Stomach (tissue), 8 donors: ENCODE measurements at regions not wholly inside any gene's neighbourhood (a gene's known extent, or its start where the extent isn't known, plus 50 kb on each side); places are given as distances from the start of the nearest gene placed in this dataset.

Source experiments
- DNase-seq, 2 donors: peaks; one replicate each; pipeline versions ENCODE4 v3.0.0 to v3.0.0-alpha.2; 2013 to 2019
- H3K27ac ChIP-seq, 5 donors: fragments of 200-600 bp in 4 of 5; sonication (generic) in 4 of 5; one replicate each; pipeline ENCODE4 v1.5.1; 2013 to 2019; ENCODE audit warnings: mild to moderate bottlenecking in 1 of 5, moderate library complexity in 1 of 5
- H3K27me3 ChIP-seq, 3 donors: fragments of 200-600 bp; sonication (generic); one replicate each; pipeline ENCODE4 v1.5.1; 2017 to 2019; ENCODE audit warnings: mixed run types in 1 of 3
- H3K36me3 ChIP-seq, 4 donors: fragments of 200-600 bp; sonication (generic); 1 replicate in 3 of 4; 2 replicates in 1 of 4; pipeline ENCODE4 v1.5.1; 2016 to 2019
- H3K4me1 ChIP-seq, 4 donors: fragments of 200-600 bp; sonication (generic); one replicate each; pipeline ENCODE4 v1.5.1; 2016 to 2019
- H3K4me3 ChIP-seq, 4 donors: fragments of 200-600 bp; sonication (generic) in 3 of 4; one replicate each; pipeline ENCODE4 v1.5.1; 2016 to 2019; ENCODE audit warnings: mild to moderate bottlenecking in 1 of 4
- H3K9me3 ChIP-seq, 4 donors: fragments of 200-600 bp; sonication (generic); one replicate each; pipeline ENCODE4 v1.5.1; 2016 to 2019
- EP300 ChIP-seq: sonication (generic); formaldehyde crosslinking; IDR thresholded peaks from one replicate; pipeline ENCODE4 v1.6.1; 2017; ENCODE audit warnings: antibody characterized with exemption
- POLR2A ChIP-seq, 4 donors: fragments of 450-650 bp; IDR thresholded peaks; one replicate each; pipeline ENCODE4 v1.6.1; 2016; ENCODE audit warnings: antibody characterized with exemption in 4 of 4, control low read depth in 2 of 4, mild to moderate bottlenecking in 1 of 4, moderate library complexity in 1 of 4
- POLR2AphosphoS5 ChIP-seq, 3 donors: sonication (generic); formaldehyde crosslinking; IDR thresholded peaks; one replicate each; pipeline ENCODE4 v1.6.1; 2016; ENCODE audit warnings: antibody characterized with exemption in 3 of 3
- WGBS, 5 donors: extraction: QIAGEN DNeasy Blood & Tissue Kit in 3 of 5; methylation state at CpG; one replicate each; pipeline versions ENCODE4 v1.1.5 to v1.1.7; 2013 to 2018; 5-methylcytosine and 5-hydroxymethylcytosine counted together
- intact Hi-C: fragments of 100-400 bp; cut with DNase I; formaldehyde crosslinking; loops from one replicate; pipeline ENCODE4 v1.15.1; 2023; ENCODE audit warnings: low total_unique reads
- TF ChIP-seq, protein P1 (sequence below), 7 experiments: fragments of 450-650 bp in 4 of 7; fragments of 200-600 bp in 3 of 7; sonication (generic) in 3 of 7; IDR thresholded peaks; one replicate each; pipeline ENCODE4 v1.5.1; 2016 to 2019; ENCODE audit warnings: antibody characterized with exemption in 7 of 7, control low read depth in 2 of 7, mild to moderate bottlenecking in 1 of 7
- donor health status: healthy with polysubstance abuse.
- donor health status: Bipolar disorder and iron deficiency.
- donor health status: healthy.

GRCh38 chr21:35206141-35207125 is 157.3 kb upstream of the RUNX1 start:
- H3K27ac ChIP-seq: peak overlapping the region; percentile 37 to 86 (median 79)
- H3K36me3 ChIP-seq: no peaks in the 10 kb centered on the region
- peak in 1 of 3 donors; percentile 8 for TF ChIP-seq POLR2AphosphoS5 (IDR thresholded peaks at IDR 0.05)
- no peak for TF ChIP-seq POLR2A (IDR thresholded peaks at IDR 0.05)
- TF ChIP-seq EP300: no peak
- TF ChIP-seq, protein P1, sequence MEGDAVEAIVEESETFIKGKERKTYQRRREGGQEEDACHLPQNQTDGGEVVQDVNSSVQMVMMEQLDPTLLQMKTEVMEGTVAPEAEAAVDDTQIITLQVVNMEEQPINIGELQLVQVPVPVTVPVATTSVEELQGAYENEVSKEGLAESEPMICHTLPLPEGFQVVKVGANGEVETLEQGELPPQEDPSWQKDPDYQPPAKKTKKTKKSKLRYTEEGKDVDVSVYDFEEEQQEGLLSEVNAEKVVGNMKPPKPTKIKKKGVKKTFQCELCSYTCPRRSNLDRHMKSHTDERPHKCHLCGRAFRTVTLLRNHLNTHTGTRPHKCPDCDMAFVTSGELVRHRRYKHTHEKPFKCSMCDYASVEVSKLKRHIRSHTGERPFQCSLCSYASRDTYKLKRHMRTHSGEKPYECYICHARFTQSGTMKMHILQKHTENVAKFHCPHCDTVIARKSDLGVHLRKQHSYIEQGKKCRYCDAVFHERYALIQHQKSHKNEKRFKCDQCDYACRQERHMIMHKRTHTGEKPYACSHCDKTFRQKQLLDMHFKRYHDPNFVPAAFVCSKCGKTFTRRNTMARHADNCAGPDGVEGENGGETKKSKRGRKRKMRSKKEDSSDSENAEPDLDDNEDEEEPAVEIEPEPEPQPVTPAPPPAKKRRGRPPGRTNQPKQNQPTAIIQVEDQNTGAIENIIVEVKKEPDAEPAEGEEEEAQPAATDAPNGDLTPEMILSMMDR (IDR thresholded peaks at IDR 0.05): no peak
- H3K27me3 ChIP-seq: no peaks in the 10 kb centered on the region
- WGBS, 5 donors: 34 to 50% (median 37%) methylated on average over 11 of the region's 11 CpGs
- no peaks in the 10 kb centered on the region for H3K9me3 ChIP-seq
- DNase-seq: peak; percentile 69 to 82
- intact Hi-C loops: no loop called here
- peaks cover 13 to 40% (median 31%) of the 10 kb centered on the region in 4 donors for H3K4me1 ChIP-seq
- no peak overlapping the region for H3K4me3 ChIP-seq

GRCh38 chr21:35204850-35205541 is 155.9 kb upstream of the RUNX1 start:
- no peaks in the 10 kb centered on the region for H3K9me3 ChIP-seq
- 6 to 26% (median 8%) methylated on average over 19 of the region's 19 CpGs for WGBS, 5 donors
- H3K36me3 ChIP-seq: no peaks in the 10 kb centered on the region
- TF ChIP-seq EP300: no peak
- TF ChIP-seq POLR2A (IDR thresholded peaks at IDR 0.05): no peak
- peak in 2 of 3 donors; percentile 67 to 84 for TF ChIP-seq POLR2AphosphoS5 (IDR thresholded peaks at IDR 0.05)
- TF ChIP-seq, protein P1 (IDR thresholded peaks at IDR 0.05): peak in 1 of 7 experiments; percentile 8
- H3K4me3 ChIP-seq: peak overlapping the region; percentile 19 to 34 (median 30)
- H3K27ac ChIP-seq: peak overlapping the region; percentile 66 to 86 (median 79)
- intact Hi-C loops: no loop called here
- H3K27me3 ChIP-seq: no peaks in the 10 kb centered on the region
- H3K4me1 ChIP-seq: peaks cover 13 to 40% (median 31%) of the 10 kb centered on the region in 4 donors
- DNase-seq: peak; percentile 90 to 94

- WGBS, 5 donors: 80 to 90% (median 88%) methylated on average over 7 of the region's 7 CpGs
- H3K4me1 ChIP-seq: peaks cover 13 to 40% (median 31%) of the 10 kb centered on the region in 4 donors
- intact Hi-C loops: no loop called here
- no peak for DNase-seq
- peak overlapping the region; percentile 53 to 86 (median 66) for H3K27ac ChIP-seq
- no peaks in the 10 kb centered on the region for H3K9me3 ChIP-seq
- no peak for TF ChIP-seq POLR2AphosphoS5 (IDR thresholded peaks at IDR 0.05)
- no peak for TF ChIP-seq EP300
- TF ChIP-seq POLR2A (IDR thresholded peaks at IDR 0.05): no peak
- TF ChIP-seq, protein P1 (IDR thresholded peaks at IDR 0.05): no peak
- H3K27me3 ChIP-seq: no peaks in the 10 kb centered on the region
- no peak overlapping the region for H3K4me3 ChIP-seq
- no peaks in the 10 kb centered on the region for H3K36me3 ChIP-seq
Observed at GRCh38 chr21:35204125-35204524, 155.0 kb upstream of the RUNX1 start.
